SK-N-SH (cell line): ENCODE measurements at regions not wholly inside any gene's neighbourhood (a gene's known extent, or its start where the extent isn't known, plus 50 kb on each side); places are given as distances from the start of the nearest gene placed in this dataset.

Experiments used
- CTCF ChIA-PET: fragments of 300-600, 350-600 bp; formaldehyde crosslinking; extraction: SDS; loops from one replicate; lab custom pipeline; 2021; lab: Yijun Ruan, JAX
- POLR2A ChIA-PET: fragments of 350-600 bp; sonication (Branson Sonifier 250); formaldehyde crosslinking; extraction: SDS; loops from one replicate; lab custom pipeline; 2020; ENCODE audit warnings: antibody characterized with exemption, inconsistent platforms; lab: Yijun Ruan, JAX
- DNase-seq: peaks from one replicate; pipeline ENCODE4 v3.0.0; 2012
- H2AFZ ChIP-seq: fragments of 200-600 bp; sonication (generic); 2 replicates; pipeline ENCODE4 v1.8.1; 2016; ENCODE audit warnings: antibody characterized with exemption, mild to moderate bottlenecking, low read depth
- H3F3A ChIP-seq: fragments of 200-600 bp; sonication (generic); replicated peaks from 2 replicates; pipeline ENCODE3; 2016; ENCODE audit warnings: antibody characterized with exemption, mild to moderate bottlenecking; ENCODE audit not compliant: insufficient read depth
- H3K27ac ChIP-seq, 2 experiments: fragments of 200-500 bp in 1 of 2; fragments of 200-600 bp in 1 of 2; sonication (Bioruptor generic) in 1 of 2; sonication (generic), shearing (Covaris generic) in 1 of 2; 2 replicates each; pipeline versions ENCODE4 v1.5.1 to v1.6.1; 2014 to 2016; ENCODE audit warnings: low read depth in 2 of 2, inconsistent platforms in 1 of 2, low read length in 1 of 2, mild to moderate bottlenecking in 1 of 2, mixed read lengths in 1 of 2
- H3K27me3 ChIP-seq: fragments of 200-600 bp; sonication (generic), shearing (Covaris generic); 2 replicates; pipeline ENCODE4 v1.6.1; 2016; ENCODE audit warnings: mixed run types; ENCODE audit not compliant: insufficient read depth
- H3K36me3 ChIP-seq, 2 experiments: fragments of 200-500 bp in 1 of 2; fragments of 200-600 bp in 1 of 2; sonication (Bioruptor generic) in 1 of 2; sonication (generic) in 1 of 2; replicated peaks in 1 of 2; 2 replicates each; pipeline versions ENCODE3 to v1.5.1; 2014 to 2016; ENCODE audit warnings: low read length in 1 of 2, mild to moderate bottlenecking in 1 of 2; ENCODE audit not compliant: insufficient read depth in 2 of 2, control insufficient read depth in 1 of 2
- H3K4me1 ChIP-seq, 2 experiments: fragments of 200-500 bp in 1 of 2; fragments of 200-600 bp in 1 of 2; sonication (Bioruptor generic) in 1 of 2; sonication (generic), shearing (Covaris generic) in 1 of 2; 2 replicates each; pipeline versions ENCODE4 v1.5.1 to v1.6.1; 2014 to 2016; ENCODE audit warnings: low read depth in 1 of 2, low read length in 1 of 2, mixed run types in 1 of 2; ENCODE audit not compliant: insufficient read depth in 2 of 2, control insufficient read depth in 1 of 2
- H3K4me2 ChIP-seq: fragments of 200-600 bp; sonication (generic), shearing (Covaris generic); 2 replicates; pipeline ENCODE4 v1.6.1; 2017; ENCODE audit warnings: mixed run types
- H3K4me3 ChIP-seq, 2 experiments: fragments of 200-500 bp in 1 of 2; fragments of 200-600 bp in 1 of 2; sonication (Bioruptor generic) in 1 of 2; sonication (generic), shearing (Covaris generic) in 1 of 2; 2 replicates each; pipeline versions ENCODE4 v1.5.1 to v1.8.1; 2014 to 2016; ENCODE audit warnings: low read depth in 2 of 2, inconsistent platforms in 1 of 2, low read length in 1 of 2, mild to moderate bottlenecking in 1 of 2, mixed read lengths in 1 of 2, moderate library complexity in 1 of 2
- H3K79me2 ChIP-seq: fragments of 200-600 bp; sonication (generic); 2 replicates; pipeline ENCODE4 v1.8.1; 2017; ENCODE audit warnings: mild to moderate bottlenecking; ENCODE audit not compliant: insufficient read depth
- H3K9ac ChIP-seq: fragments of 200-600 bp; sonication (generic); 2 replicates; pipeline ENCODE4 v1.6.1; 2017; ENCODE audit warnings: mixed run types
- H3K9me2 ChIP-seq: fragments of 200-600 bp; sonication (generic); 2 replicates; pipeline ENCODE4 v1.6.1; 2017; ENCODE audit warnings: mixed run types
- H3K9me3 ChIP-seq: fragments of 200-600 bp; sonication (generic); 2 replicates; pipeline ENCODE4 v1.6.1; 2017; ENCODE audit warnings: mixed run types, mild to moderate bottlenecking, moderate library complexity
- H4K20me1 ChIP-seq: fragments of 200-600 bp; sonication (generic); 2 replicates; pipeline ENCODE4 v1.6.1; 2017; ENCODE audit warnings: mild to moderate bottlenecking, mixed run types; ENCODE audit not compliant: insufficient read depth
- EZH2phosphoT487 ChIP-seq: fragments of 200-600 bp; sonication (generic); IDR thresholded peaks from 2 replicates; pipeline ENCODE4 v1.6.1; 2017; ENCODE audit warnings: low read depth, mixed run types, mild to moderate bottlenecking, antibody characterized with exemption, moderate library complexity, borderline replicate concordance
- FOSL2 ChIP-seq: IDR thresholded peaks from 2 replicates; pipeline ENCODE4 v1.4.0; 2012; ENCODE audit warnings: low read depth, mild to moderate bottlenecking, moderate library complexity, borderline replicate concordance
- FOXM1 ChIP-seq: IDR thresholded peaks from 2 replicates; pipeline ENCODE4 v1.4.0; 2012; ENCODE audit warnings: low read depth, mild to moderate bottlenecking
- GABPA ChIP-seq: IDR thresholded peaks from 2 replicates; pipeline ENCODE4 v1.4.0; 2012; ENCODE audit warnings: low read depth, mild to moderate bottlenecking
- JUND ChIP-seq: IDR thresholded peaks from 2 replicates; pipeline ENCODE4 v1.4.0; 2012
- MEF2A ChIP-seq: IDR thresholded peaks from 2 replicates; pipeline ENCODE4 v1.4.0; 2012; ENCODE audit warnings: low read depth, borderline replicate concordance
- MXI1 ChIP-seq: IDR thresholded peaks from 2 replicates; pipeline ENCODE4 v1.6.1; 2012; ENCODE audit warnings: mild to moderate bottlenecking, low read depth, low read length, improper control_type of control experiment
- NFIC ChIP-seq: IDR thresholded peaks from 2 replicates; pipeline ENCODE4 v1.4.0; 2012; ENCODE audit warnings: borderline replicate concordance
- RFX5 ChIP-seq: IDR thresholded peaks from 2 replicates; pipeline ENCODE4 v1.6.1; 2012; ENCODE audit warnings: mild to moderate bottlenecking, improper control_type of control experiment, low read length
- SMC3 ChIP-seq: IDR thresholded peaks from 2 replicates; pipeline ENCODE4 v1.6.1; 2012; ENCODE audit warnings: low read depth, low read length, improper control_type of control experiment
- TAF1 ChIP-seq: IDR thresholded peaks from 2 replicates; pipeline ENCODE4 v1.6.1; 2012; ENCODE audit warnings: low read depth, mild to moderate bottlenecking, low read length, moderate library complexity, borderline replicate concordance
- TEAD4 ChIP-seq: IDR thresholded peaks from 2 replicates; pipeline ENCODE4 v1.4.0; 2012; ENCODE audit warnings: mild to moderate bottlenecking, borderline replicate concordance; ENCODE audit not compliant: insufficient read depth
- YY1 ChIP-seq: IDR thresholded peaks from 2 replicates; pipeline ENCODE4 v1.4.0; 2012; ENCODE audit warnings: low read depth, mild to moderate bottlenecking
- WGBS: methylation state at CpG from one replicate; pipeline ENCODE4 v1.1.6; 2017; ENCODE audit warnings: low lambda C conversion rate; 5-methylcytosine and 5-hydroxymethylcytosine counted together
- TF ChIP-seq, protein P1 (sequence below): fragments of 150-350 bp; IDR thresholded peaks from 2 replicates; pipeline ENCODE4 v1.6.1; 2016; ENCODE audit warnings: mild to moderate bottlenecking, low read depth, low read length
- TF ChIP-seq, protein P2 (sequence below): IDR thresholded peaks from 2 replicates; pipeline ENCODE4 v1.4.0; 2012; ENCODE audit warnings: low read depth, borderline replicate concordance
- TF ChIP-seq, protein P3 (sequence below): IDR thresholded peaks from 2 replicates; pipeline ENCODE4; 2012
- TF ChIP-seq, protein P4 (sequence below): IDR thresholded peaks from 2 replicates; pipeline ENCODE4 v1.4.0; 2012; ENCODE audit warnings: low read depth, borderline replicate concordance
- TF ChIP-seq, protein P5 (sequence below): fragments of 200-600 bp; sonication (generic); IDR thresholded peaks from 2 replicates; pipeline ENCODE4 v1.6.1; 2017; ENCODE audit warnings: antibody characterized with exemption, mild to moderate bottlenecking, moderate library complexity

DNA sequence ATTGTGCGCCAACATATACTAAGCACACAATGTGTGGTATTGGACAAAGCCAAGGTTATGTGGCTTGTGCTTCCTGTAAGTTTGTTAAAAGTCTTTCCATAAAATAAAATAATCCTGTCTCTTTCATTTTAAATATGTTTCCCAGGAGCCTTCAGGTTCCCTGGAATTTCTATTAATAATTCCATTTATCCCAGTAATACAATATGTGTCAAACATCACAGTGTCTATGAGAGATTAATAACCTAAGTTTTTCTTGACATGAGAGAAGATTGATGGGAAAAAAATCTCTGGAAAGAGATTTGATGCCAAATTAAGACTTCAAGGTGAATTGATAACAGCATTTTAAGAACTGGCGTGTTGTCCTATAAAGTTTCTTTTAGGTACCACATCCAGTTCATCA, 507.0 kb downstream of the TTLL7 start:
- no peak overlapping the region for H3K9ac ChIP-seq
- H3K27ac ChIP-seq: no peak overlapping the region
- H3K36me3 ChIP-seq: no peaks in the 10 kb centered on the region
- DNase-seq: no peak
- no peaks in the 10 kb centered on the region for H3K79me2 ChIP-seq
- CTCF ChIA-PET: no interaction called here
- no peaks in the 10 kb centered on the region for H3K27me3 ChIP-seq
- no peak overlapping the region for H2AFZ ChIP-seq
- WGBS: 81% methylated on average over 2 of the region's 2 CpGs
- no peaks in the 10 kb centered on the region for H3K9me3 ChIP-seq
- H3K4me1 ChIP-seq: no peaks in the 10 kb centered on the region
- no peaks in the 10 kb centered on the region for H3F3A ChIP-seq
- no peaks in the 10 kb centered on the region for H4K20me1 ChIP-seq
- H3K9me2 ChIP-seq: no peaks in the 10 kb centered on the region
- no peak for TF ChIP-seq MXI1
- no peak for TF ChIP-seq NFIC
- TF ChIP-seq TEAD4: no peak
- TF ChIP-seq, protein P1, sequence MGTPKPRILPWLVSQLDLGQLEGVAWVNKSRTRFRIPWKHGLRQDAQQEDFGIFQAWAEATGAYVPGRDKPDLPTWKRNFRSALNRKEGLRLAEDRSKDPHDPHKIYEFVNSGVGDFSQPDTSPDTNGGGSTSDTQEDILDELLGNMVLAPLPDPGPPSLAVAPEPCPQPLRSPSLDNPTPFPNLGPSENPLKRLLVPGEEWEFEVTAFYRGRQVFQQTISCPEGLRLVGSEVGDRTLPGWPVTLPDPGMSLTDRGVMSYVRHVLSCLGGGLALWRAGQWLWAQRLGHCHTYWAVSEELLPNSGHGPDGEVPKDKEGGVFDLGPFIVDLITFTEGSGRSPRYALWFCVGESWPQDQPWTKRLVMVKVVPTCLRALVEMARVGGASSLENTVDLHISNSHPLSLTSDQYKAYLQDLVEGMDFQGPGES: no peak
- no peak for TF ChIP-seq JUND
- TF ChIP-seq, protein P2, sequence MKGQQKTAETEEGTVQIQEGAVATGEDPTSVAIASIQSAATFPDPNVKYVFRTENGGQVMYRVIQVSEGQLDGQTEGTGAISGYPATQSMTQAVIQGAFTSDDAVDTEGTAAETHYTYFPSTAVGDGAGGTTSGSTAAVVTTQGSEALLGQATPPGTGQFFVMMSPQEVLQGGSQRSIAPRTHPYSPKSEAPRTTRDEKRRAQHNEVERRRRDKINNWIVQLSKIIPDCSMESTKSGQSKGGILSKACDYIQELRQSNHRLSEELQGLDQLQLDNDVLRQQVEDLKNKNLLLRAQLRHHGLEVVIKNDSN: no peak
- TF ChIP-seq FOXM1: no peak
- TF ChIP-seq SMC3: no peak
- TF ChIP-seq, protein P3, sequence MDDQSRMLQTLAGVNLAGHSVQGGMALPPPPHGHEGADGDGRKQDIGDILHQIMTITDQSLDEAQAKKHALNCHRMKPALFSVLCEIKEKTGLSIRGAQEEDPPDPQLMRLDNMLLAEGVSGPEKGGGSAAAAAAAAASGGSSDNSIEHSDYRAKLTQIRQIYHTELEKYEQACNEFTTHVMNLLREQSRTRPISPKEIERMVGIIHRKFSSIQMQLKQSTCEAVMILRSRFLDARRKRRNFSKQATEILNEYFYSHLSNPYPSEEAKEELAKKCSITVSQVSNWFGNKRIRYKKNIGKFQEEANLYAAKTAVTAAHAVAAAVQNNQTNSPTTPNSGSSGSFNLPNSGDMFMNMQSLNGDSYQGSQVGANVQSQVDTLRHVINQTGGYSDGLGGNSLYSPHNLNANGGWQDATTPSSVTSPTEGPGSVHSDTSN: no peak
- no peak for TF ChIP-seq EZH2phosphoT487
- TF ChIP-seq, protein P4, sequence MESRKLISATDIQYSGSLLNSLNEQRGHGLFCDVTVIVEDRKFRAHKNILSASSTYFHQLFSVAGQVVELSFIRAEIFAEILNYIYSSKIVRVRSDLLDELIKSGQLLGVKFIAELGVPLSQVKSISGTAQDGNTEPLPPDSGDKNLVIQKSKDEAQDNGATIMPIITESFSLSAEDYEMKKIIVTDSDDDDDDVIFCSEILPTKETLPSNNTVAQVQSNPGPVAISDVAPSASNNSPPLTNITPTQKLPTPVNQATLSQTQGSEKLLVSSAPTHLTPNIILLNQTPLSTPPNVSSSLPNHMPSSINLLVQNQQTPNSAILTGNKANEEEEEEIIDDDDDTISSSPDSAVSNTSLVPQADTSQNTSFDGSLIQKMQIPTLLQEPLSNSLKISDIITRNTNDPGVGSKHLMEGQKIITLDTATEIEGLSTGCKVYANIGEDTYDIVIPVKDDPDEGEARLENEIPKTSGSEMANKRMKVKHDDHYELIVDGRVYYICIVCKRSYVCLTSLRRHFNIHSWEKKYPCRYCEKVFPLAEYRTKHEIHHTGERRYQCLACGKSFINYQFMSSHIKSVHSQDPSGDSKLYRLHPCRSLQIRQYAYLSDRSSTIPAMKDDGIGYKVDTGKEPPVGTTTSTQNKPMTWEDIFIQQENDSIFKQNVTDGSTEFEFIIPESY: no peak
- TF ChIP-seq MEF2A: no peak
- TF ChIP-seq RFX5: no peak
- TF ChIP-seq YY1: no peak
- TF ChIP-seq FOSL2: no peak
- TF ChIP-seq GABPA: no peak
- no peak for TF ChIP-seq TAF1
- TF ChIP-seq, protein P5, sequence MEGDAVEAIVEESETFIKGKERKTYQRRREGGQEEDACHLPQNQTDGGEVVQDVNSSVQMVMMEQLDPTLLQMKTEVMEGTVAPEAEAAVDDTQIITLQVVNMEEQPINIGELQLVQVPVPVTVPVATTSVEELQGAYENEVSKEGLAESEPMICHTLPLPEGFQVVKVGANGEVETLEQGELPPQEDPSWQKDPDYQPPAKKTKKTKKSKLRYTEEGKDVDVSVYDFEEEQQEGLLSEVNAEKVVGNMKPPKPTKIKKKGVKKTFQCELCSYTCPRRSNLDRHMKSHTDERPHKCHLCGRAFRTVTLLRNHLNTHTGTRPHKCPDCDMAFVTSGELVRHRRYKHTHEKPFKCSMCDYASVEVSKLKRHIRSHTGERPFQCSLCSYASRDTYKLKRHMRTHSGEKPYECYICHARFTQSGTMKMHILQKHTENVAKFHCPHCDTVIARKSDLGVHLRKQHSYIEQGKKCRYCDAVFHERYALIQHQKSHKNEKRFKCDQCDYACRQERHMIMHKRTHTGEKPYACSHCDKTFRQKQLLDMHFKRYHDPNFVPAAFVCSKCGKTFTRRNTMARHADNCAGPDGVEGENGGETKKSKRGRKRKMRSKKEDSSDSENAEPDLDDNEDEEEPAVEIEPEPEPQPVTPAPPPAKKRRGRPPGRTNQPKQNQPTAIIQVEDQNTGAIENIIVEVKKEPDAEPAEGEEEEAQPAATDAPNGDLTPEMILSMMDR: no peak
- TF ChIP-seq, all 33 proteins: peak for 0
- Histone ChIP-seq H3K4me2 (no peak overlapping the region), H3K4me3 (no peak overlapping the region)
- POLR2A ChIA-PET: no interaction called here
